Effector memory CD8-positive, alpha-beta T cell (primary cell): ENCODE measurements at regions not wholly inside any gene's neighbourhood (a gene's known extent, or its start where the extent isn't known, plus 50 kb on each side); places are given as distances from the start of the nearest gene placed in this dataset.

Source experiments
- ATAC-seq: fragments of 150-1000 bp; cut with Tn5 transposase; replicated peaks from 2 replicates; pipeline ENCODE4 v1.10.0; 2021; ENCODE audit warnings: mild to moderate bottlenecking, moderate library complexity
- DNase-seq, 3 experiments: peaks; one replicate each; pipeline ENCODE4 v3.0.0; 2021
- H3K27ac Mint-ChIP-seq, 2 donors: one replicate each; pipeline ENCODE4 v1.8.0; 2022; ENCODE audit warnings: mild to moderate bottlenecking in 2 of 2, mixed read lengths in 2 of 2, moderate library complexity in 2 of 2
- H3K27me3 Mint-ChIP-seq, 2 donors: one replicate each; pipeline ENCODE4 v1.8.0; 2022; ENCODE audit warnings: mixed read lengths in 2 of 2
- H3K36me3 Mint-ChIP-seq: one replicate; pipeline ENCODE4 v1.8.0; 2022; ENCODE audit warnings: mild to moderate bottlenecking, moderate library complexity, mixed read lengths; ENCODE audit not compliant: insufficient read depth
- H3K4me1 Mint-ChIP-seq, 2 donors: one replicate each; pipeline ENCODE4 v1.8.0; 2022; ENCODE audit warnings: low read depth in 2 of 2, mixed read lengths in 2 of 2
- H3K4me3 Mint-ChIP-seq, 2 donors: one replicate each; pipeline ENCODE4 v1.8.0; 2022; ENCODE audit warnings: mild to moderate bottlenecking in 2 of 2, mixed read lengths in 2 of 2, moderate library complexity in 2 of 2
- H3K9me3 Mint-ChIP-seq, 2 donors: one replicate each; pipeline ENCODE4 v1.8.0; 2022; ENCODE audit warnings: mixed read lengths in 2 of 2

GRCh38 chr18:59051470-59052165 lies 88.1 kb upstream of the SEC11C start:
- no peak for DNase-seq
- peaks cover 0 to 1% of the 10 kb centered on the region in 2 donors for H3K4me1 Mint-ChIP-seq
- no peak for ATAC-seq
- H3K9me3 Mint-ChIP-seq: no peaks in the 10 kb centered on the region
- no peak overlapping the region for H3K27ac Mint-ChIP-seq
- H3K36me3 Mint-ChIP-seq: no peaks in the 10 kb centered on the region
- peaks cover 13 to 76% of the 10 kb centered on the region in 2 donors for H3K27me3 Mint-ChIP-seq
- H3K4me3 Mint-ChIP-seq: no peak overlapping the region

DNA sequence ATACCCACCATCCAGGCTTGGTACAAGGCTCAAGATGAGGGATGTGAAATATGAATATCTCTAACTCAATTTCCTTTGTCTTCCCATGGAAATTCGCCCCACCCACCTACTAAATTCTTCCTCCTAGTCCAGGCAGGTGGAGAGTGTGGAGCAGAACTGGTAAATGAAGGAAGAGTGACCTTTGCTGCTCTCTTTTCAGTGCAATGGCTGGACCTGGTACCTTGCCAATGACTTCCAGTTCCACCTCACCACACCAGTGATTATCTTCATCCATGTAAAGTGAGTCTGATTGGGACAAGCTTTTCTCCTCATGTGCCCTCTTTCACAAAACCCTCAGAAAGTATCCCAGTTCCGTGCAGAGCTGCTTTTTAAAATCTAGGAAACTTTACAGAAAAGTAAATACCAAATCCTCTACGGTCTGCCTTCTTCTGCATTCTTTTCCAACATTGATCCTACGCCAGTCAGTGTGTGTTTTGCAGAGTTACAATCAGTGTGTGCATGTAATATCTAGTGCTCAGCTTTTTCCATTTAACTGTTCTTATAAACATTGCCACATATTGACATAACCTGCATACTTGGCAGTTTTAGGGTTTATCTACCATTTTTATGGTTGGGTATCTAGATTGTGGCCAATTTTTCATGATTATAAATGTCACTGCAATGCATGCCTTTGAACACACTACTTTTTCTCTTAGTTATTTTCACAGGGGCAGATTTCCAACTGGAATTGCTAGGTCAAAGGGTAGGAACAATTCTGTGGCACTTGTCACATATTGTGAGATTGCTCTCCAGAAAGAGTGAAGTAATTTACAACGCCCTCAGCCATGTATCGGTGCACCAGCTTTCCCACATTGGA lies 86.5 kb upstream of the SEC11C start:
- peaks cover 4 to 66% of the 10 kb centered on the region in 2 donors for H3K27me3 Mint-ChIP-seq
- no peaks in the 10 kb centered on the region for H3K9me3 Mint-ChIP-seq
- H3K4me1 Mint-ChIP-seq: peaks cover 0 to 1% of the 10 kb centered on the region in 2 donors
- DNase-seq (no peak), ATAC-seq (no peak)
- no peak overlapping the region for H3K27ac Mint-ChIP-seq
- H3K4me3 Mint-ChIP-seq: no peak overlapping the region
- H3K36me3 Mint-ChIP-seq: no peaks in the 10 kb centered on the region

GRCh38 chr18:59054496-59055287 lies 85.0 kb upstream of the SEC11C start:
- ATAC-seq (no peak), DNase-seq (no peak)
- Mint-ChIP-seq H3K4me1 (peaks cover 0 to 1% of the 10 kb centered on the region in 2 donors), H3K27me3 (peaks cover 1 to 53% of the 10 kb centered on the region in 2 donors), H3K9me3 (no peaks in the 10 kb centered on the region), H3K27ac (no peak overlapping the region), H3K36me3 (no peaks in the 10 kb centered on the region), H3K4me3 (no peak overlapping the region)

DNA sequence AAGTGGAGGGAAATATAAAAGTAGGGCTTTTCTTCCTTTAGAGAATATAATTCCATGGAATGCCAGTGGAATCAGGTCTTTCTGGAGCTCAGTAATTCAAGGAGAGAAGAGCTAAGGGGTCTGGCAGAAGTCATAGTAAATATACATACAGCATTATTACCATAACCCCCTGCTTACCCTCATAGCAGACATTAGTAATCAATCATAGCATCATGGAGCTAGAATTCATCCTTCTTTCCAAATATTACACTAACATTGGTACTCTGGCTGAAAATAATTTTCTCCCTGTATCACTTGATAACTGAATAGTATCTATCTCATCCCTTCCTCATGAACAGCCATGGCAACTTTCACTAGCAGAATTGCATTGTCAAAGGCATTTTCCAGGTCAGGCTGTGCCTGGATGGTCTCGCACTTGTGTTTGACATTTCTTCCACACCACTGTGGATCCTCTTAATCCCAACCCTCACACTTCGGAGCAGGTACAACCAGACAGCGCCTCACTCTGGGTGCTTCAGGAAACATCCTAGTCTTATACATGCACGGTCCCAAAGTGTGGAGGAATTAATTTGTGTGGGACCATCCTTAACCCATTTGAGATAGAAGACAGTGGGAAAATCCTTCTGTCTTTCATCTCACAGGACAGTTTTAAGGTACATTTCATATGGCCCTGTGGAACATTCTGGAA lies 84.2 kb upstream of the SEC11C start:
- Mint-ChIP-seq H3K27ac (no peak overlapping the region), H3K4me3 (no peak overlapping the region), H3K4me1 (peaks cover 0 to 1% of the 10 kb centered on the region in 2 donors), H3K36me3 (no peaks in the 10 kb centered on the region), H3K27me3 (peaks cover 6 to 45% of the 10 kb centered on the region in 2 donors), H3K9me3 (no peaks in the 10 kb centered on the region)
- ATAC-seq (no peak), DNase-seq (no peak)

DNA sequence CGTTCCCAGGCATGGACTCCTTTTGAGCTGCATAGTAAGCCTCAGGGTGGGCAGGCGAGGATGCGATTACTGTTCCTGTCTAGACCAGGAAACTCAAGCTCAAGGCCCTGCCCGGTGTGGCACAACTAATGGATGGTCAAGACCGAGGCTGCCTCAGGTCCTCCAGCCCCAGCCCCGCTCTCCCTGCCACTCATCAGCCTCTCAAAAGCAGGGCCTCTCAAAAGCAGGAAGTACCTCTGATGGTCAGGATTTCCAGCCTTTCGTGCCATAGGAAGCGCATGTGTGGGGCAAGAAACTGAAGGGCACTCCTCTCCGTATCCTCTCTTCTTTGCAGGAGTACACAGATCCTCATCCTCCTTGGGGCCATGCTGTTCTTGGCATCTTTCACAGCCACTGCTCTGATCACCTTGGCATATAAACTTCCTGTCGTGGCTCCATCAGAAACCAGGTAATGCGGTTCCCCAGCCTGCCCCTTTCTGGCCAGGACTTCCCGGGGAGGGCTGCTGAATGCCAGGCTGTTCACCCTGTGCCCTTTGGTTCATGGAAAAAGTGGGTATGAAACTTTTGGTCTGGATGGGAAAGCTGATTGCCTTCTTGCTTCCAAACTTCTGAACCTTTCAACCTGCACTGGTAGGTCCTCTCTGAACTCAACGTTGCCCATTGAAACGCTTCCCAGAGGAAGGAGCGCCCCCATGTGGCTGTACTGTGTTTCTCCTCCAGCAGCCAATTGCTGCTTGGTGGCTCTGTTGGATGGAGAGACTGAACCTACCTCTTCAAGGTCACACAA lies 82.8 kb upstream of the SEC11C start:
- Mint-ChIP-seq H3K36me3 (no peaks in the 10 kb centered on the region), H3K27ac (no peak overlapping the region), H3K9me3 (no peaks in the 10 kb centered on the region), H3K4me1 (peaks cover 0 to 1% of the 10 kb centered on the region in 2 donors), H3K4me3 (no peak overlapping the region), H3K27me3 (peaks cover 20 to 48% of the 10 kb centered on the region in 2 donors)
- peak in 1 of 3 experiments; percentile 38 for DNase-seq
- no peak for ATAC-seq

GRCh38 chr18:59057493-59057795 lies 82.2 kb upstream of the SEC11C start:
- DNase-seq (no peak), ATAC-seq (no peak)
- Mint-ChIP-seq H3K36me3 (no peaks in the 10 kb centered on the region), H3K27ac (no peak overlapping the region), H3K4me1 (no peaks in the 10 kb centered on the region), H3K27me3 (peaks cover 25 to 54% of the 10 kb centered on the region in 2 donors), H3K9me3 (no peaks in the 10 kb centered on the region), H3K4me3 (no peak overlapping the region)

- Mint-ChIP-seq H3K4me1 (no peaks in the 10 kb centered on the region), H3K27me3 (peaks cover 31 to 53% of the 10 kb centered on the region in 2 donors), H3K36me3 (no peaks in the 10 kb centered on the region), H3K4me3 (no peak overlapping the region), H3K9me3 (no peaks in the 10 kb centered on the region), H3K27ac (no peak overlapping the region)
- DNase-seq (no peak), ATAC-seq (no peak)
These were observed 81.7 kb upstream of the SEC11C start for GRCh38 chr18:59057969-59058368.

DNA sequence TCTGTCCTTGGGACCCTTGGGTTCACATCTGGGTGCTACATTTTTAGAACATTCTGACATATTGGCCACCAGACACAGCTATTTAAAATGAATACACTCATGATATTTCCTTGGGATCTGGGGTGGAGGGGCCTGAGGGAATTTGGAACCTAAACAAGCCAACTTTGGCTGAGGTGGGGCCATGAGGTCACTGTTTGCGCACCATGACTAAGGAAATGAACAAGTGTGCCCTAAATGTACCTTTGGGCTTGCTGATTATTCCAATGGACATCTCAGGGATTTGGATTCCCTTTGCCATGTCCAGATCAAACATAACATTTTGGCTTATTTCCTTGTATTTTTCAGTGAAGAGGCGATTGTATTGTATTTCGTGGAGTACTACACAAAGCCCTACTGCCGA lies 80.5 kb upstream of the SEC11C start:
- DNase-seq (no peak), ATAC-seq (no peak)
- Mint-ChIP-seq H3K4me3 (no peak overlapping the region), H3K36me3 (no peaks in the 10 kb centered on the region), H3K27me3 (peaks cover 37 to 57% of the 10 kb centered on the region in 2 donors), H3K27ac (no peak overlapping the region), H3K4me1 (no peaks in the 10 kb centered on the region), H3K9me3 (no peaks in the 10 kb centered on the region)

- no peaks in the 10 kb centered on the region for H3K36me3 Mint-ChIP-seq
- no peaks in the 10 kb centered on the region for H3K4me1 Mint-ChIP-seq
- no peak for ATAC-seq
- H3K27ac Mint-ChIP-seq: no peak overlapping the region
- peaks cover 37 to 49% of the 10 kb centered on the region in 2 donors for H3K27me3 Mint-ChIP-seq
- no peaks in the 10 kb centered on the region for H3K9me3 Mint-ChIP-seq
- no peak for DNase-seq
- no peak overlapping the region for H3K4me3 Mint-ChIP-seq
These were observed 79.1 kb upstream of the SEC11C start for GRCh38 chr18:59060551-59060950.

GRCh38 chr18:59061914-59062642 lies 77.6 kb upstream of the SEC11C start:
- DNase-seq: no peak
- H3K27ac Mint-ChIP-seq: no peak overlapping the region

GRCh38 chr18:59062643-59063006 lies 77.1 kb upstream of the SEC11C start:
- ATAC-seq: no peak
- H3K4me3 Mint-ChIP-seq: no peak overlapping the region
- no peaks in the 10 kb centered on the region for H3K9me3 Mint-ChIP-seq
- DNase-seq: no peak
- H3K4me1 Mint-ChIP-seq: no peaks in the 10 kb centered on the region
- H3K27me3 Mint-ChIP-seq: peaks cover 33 to 37% of the 10 kb centered on the region in 2 donors
- H3K36me3 Mint-ChIP-seq: no peaks in the 10 kb centered on the region
- H3K27ac Mint-ChIP-seq: no peak overlapping the region

More at GRCh38 chr18:59061914-59062642, 77.6 kb upstream of the SEC11C start:
- no peak for ATAC-seq
- Mint-ChIP-seq H3K36me3 (no peaks in the 10 kb centered on the region), H3K27me3 (peaks cover 34 to 37% of the 10 kb centered on the region in 2 donors), H3K4me1 (no peaks in the 10 kb centered on the region), H3K9me3 (no peaks in the 10 kb centered on the region), H3K4me3 (no peak overlapping the region)

- no peaks in the 10 kb centered on the region for H3K36me3 Mint-ChIP-seq
- no peak overlapping the region for H3K27ac Mint-ChIP-seq
- H3K4me3 Mint-ChIP-seq: no peak overlapping the region
These were observed 76.3 kb upstream of the SEC11C start for GRCh38 chr18:59063300-59063906.

More at GRCh38 chr18:59063300-59063906, 76.3 kb upstream of the SEC11C start:
- Mint-ChIP-seq H3K27me3 (peaks cover 33 to 37% of the 10 kb centered on the region in 2 donors), H3K4me1 (no peaks in the 10 kb centered on the region), H3K9me3 (no peaks in the 10 kb centered on the region)
- ATAC-seq (no peak), DNase-seq (no peak)
